Bronchial epithelial cell (primary cell): ENCODE measurements at regions not wholly inside any gene's neighbourhood (a gene's known extent, or its start where the extent isn't known, plus 50 kb on each side); places are given as distances from the start of the nearest gene placed in this dataset.
A peak's percentile ranks its signal among the peaks of the same experiment; 100 is the strongest.

ENCODE experiments used
- DNase-seq: peaks from one replicate; pipeline ENCODE4 v3.0.0-alpha.2; 2010; ENCODE audit warnings: low read depth
- FAIRE-seq: peaks from 2 replicates; lab custom pipeline; 2011; peaks lifted over from hg19 to GRCh38; lab: Jason Lieb, UNC
- H3K27me3 ChIP-seq: 2 replicates; pipeline ENCODE4 v1.5.1; 2011; ENCODE audit warnings: low read length; ENCODE audit not compliant: control insufficient read depth, insufficient read depth
- H3K36me3 ChIP-seq: 2 replicates; pipeline ENCODE4 v1.5.1; 2011; ENCODE audit warnings: low read length; ENCODE audit not compliant: control insufficient read depth, insufficient read depth
- H3K4me3 ChIP-seq: 2 replicates; pipeline ENCODE4 v1.5.1; 2011; ENCODE audit warnings: mild to moderate bottlenecking, low read depth, low read length, control low read depth
- CTCF ChIP-seq: IDR thresholded peaks from 2 replicates; pipeline ENCODE4 v1.5.1; 2011; ENCODE audit warnings: mild to moderate bottlenecking, moderate library complexity, low read length, control low read depth, inconsistent platforms; ENCODE audit not compliant: insufficient read depth, severe bottlenecking

DNA sequence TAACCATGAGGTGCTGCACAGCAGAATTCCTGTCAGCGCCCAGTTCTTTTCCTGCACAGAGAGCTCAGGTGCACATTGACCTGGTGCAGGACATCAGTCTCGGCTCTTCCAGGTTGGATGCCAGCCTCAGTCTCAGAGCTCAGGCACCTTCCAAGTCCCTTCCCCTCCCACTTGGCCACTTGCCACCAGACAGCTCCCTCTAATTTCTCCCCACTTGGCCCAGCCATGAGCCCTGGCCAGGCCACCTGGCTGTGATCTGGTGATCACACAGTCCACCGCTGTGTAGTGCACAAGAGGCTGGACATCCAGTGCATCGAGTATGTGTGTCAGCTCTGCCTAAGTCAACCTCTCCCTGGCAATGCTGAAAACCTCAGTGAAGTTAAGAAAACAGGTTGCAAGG lies 336.6 kb upstream of the MYT1L start:
- FAIRE-seq: no peak
- H3K36me3 ChIP-seq: no peaks in the 10 kb centered on the region
- no peaks in the 10 kb centered on the region for H3K27me3 ChIP-seq
- DNase-seq: no peak
- TF ChIP-seq CTCF: no peak
- no peak overlapping the region for H3K4me3 ChIP-seq

- H3K36me3 ChIP-seq: no peaks in the 10 kb centered on the region
- no peak overlapping the region for H3K4me3 ChIP-seq
- H3K27me3 ChIP-seq: no peaks in the 10 kb centered on the region
- no peak for TF ChIP-seq CTCF
- no peak for FAIRE-seq
- DNase-seq: no peak
These were observed 334.7 kb upstream of the MYT1L start for GRCh38 chr2:2665834-2666133.

DNA sequence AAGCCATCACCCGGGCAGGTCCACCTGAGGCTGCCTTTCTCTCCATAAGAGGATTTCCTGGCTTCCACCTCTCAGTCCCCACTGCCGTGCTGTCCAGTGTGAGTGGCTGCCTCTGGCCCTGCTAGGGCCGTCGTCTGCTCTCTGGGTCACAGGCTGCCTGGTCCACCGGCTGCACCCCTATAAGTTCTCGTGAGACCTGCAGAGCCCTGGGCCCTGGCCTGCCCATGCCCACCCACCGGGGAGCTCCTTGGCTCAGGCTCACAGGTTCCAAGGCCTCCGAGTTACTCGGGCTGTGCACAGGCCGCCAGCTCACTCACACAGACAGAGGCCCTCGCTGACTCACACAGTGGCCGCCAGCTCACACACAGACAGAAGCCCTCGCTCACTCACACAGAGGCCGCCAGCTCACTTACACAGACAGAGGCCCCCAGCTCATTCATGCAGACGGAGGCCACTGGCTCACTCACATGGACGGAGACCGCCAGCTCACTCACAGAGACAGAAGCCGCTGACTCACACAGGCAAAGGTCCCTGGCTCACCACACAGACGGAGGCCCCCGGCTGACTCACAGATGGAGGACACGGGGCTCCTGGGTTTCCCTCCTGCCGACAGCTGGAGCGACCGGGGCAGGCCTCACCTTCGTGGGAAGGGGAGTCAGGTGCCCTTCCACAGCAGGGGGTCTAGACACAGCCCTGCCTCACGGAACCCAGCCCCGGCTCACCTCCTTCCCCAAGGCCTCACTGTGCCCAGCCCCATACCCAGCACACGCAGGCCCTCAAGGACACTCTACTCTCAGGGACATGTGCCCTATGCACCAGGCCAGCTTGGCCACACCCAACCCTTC lies 334.1 kb upstream of the MYT1L start:
- no peak for TF ChIP-seq CTCF
- no peaks in the 10 kb centered on the region for H3K36me3 ChIP-seq
- FAIRE-seq: no peak
- H3K27me3 ChIP-seq: no peaks in the 10 kb centered on the region
- H3K4me3 ChIP-seq: no peak overlapping the region
- peak; percentile 7 for DNase-seq

GRCh38 chr2:2663401-2664036 lies 332.4 kb upstream of the MYT1L start:
- no peak for TF ChIP-seq CTCF
- FAIRE-seq (no peak), DNase-seq (no peak)
- H3K27me3 ChIP-seq: no peaks in the 10 kb centered on the region
- H3K36me3 ChIP-seq: no peaks in the 10 kb centered on the region
- no peak overlapping the region for H3K4me3 ChIP-seq

DNA sequence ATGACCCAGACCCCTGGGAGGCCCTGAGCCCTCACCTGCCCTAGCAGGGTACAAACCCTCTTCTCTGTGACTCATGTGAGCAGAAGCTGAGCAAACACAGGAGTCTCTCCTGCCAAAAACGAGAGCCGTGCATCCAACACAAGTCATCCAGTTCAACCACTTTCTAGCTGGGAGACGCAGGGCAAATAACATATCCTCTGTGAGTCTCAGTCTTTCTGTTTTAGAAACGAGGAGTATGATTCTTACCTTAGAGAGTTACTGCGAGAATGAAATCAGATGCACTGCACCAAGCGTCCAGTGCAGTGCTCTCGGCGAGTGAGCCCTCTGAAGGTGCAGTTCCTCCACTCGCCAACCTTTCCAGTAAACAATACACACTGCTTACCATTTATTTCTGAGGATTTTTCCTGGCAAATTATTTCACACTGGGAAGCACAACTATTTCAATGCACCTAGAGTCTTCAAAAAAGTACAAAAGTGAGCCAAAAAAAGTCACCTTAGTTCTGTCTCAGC lies 331.8 kb upstream of the MYT1L start:
- Histone ChIP-seq H3K36me3 (no peaks in the 10 kb centered on the region), H3K27me3 (no peaks in the 10 kb centered on the region), H3K4me3 (no peak overlapping the region)
- peak; percentile 40 for FAIRE-seq
- peak; percentile 21 for DNase-seq
- no peak for TF ChIP-seq CTCF
